ENCODE measurements at regions not wholly inside any gene's neighbourhood (a gene's known extent, or its start where the extent isn't known, plus 50 kb on each side); places are given as distances from the start of the nearest gene placed in this dataset.

- Histone ChIP-seq H3K4me3 (ENCODE audit: low read length in 2 of 2) (no peak overlapping the region), H3K36me3 (ENCODE audit: insufficient read depth, low read length) (no peaks in the 10 kb centered on the region), H3K4me1 (ENCODE audit: insufficient read depth, low read length) (no peaks in the 10 kb centered on the region), H3K27ac (ENCODE audit: low read depth, low read length) (no peak overlapping the region), H3K27me3 (ENCODE audit: insufficient read depth, low read length) (no peaks in the 10 kb centered on the region), H3K9me3 (ENCODE audit: control insufficient read depth in 1 of 2, low read length in 2 of 2) (no peaks in the 10 kb centered on the region)
- intact Hi-C loops (cut with micrococcal nuclease) = no loop called here
- Mint-ChIP-seq H3K36me3 (no peaks in the 10 kb centered on the region), H3K4me3 (no peak overlapping the region), H3K27me3 (peaks cover 0 to 3% of the 10 kb centered on the region in 2 donors), H3K27ac (no peak overlapping the region), H3K4me1 (peaks cover 0 to 1% (median 0%) of the 10 kb centered on the region in 4 donors), H3K9me3 (no peaks in the 10 kb centered on the region)
- ChIA-PET POLR2A (ENCODE audit: partially characterized antibody) (no interaction called here), CTCF (ENCODE audit: partially characterized antibody) (no interaction called here)
- no peak for DNase-seq
These were observed 125.5 kb upstream of the DCLK2 start for GRCh38 chr4:149952716-149953115.

GRCh38 chr4:149955780-149956390 lies 122.4 kb upstream of the DCLK2 start:
- Mint-ChIP-seq H3K36me3 (no peaks in the 10 kb centered on the region), H3K9me3 (peaks cover 0 to 3% (median 0%) of the 10 kb centered on the region in 8 donors), H3K27me3 (peaks cover 0 to 3% of the 10 kb centered on the region in 2 donors), H3K4me1 (peaks cover 0 to 1% (median 0%) of the 10 kb centered on the region in 4 donors), H3K27ac (no peak overlapping the region), H3K4me3 (no peak overlapping the region)
- no peak for DNase-seq
- CTCF ChIA-PET (ENCODE audit: partially characterized antibody) = no interaction called here
- Histone ChIP-seq H3K4me3 (ENCODE audit: low read length in 2 of 2) (no peak overlapping the region), H3K27me3 (ENCODE audit: insufficient read depth, low read length) (no peaks in the 10 kb centered on the region), H3K4me1 (ENCODE audit: insufficient read depth, low read length) (no peaks in the 10 kb centered on the region), H3K27ac (ENCODE audit: low read depth, low read length) (no peak overlapping the region), H3K36me3 (ENCODE audit: insufficient read depth, low read length) (no peaks in the 10 kb centered on the region), H3K9me3 (ENCODE audit: control insufficient read depth in 1 of 2, low read length in 2 of 2) (no peaks in the 10 kb centered on the region)
- intact Hi-C loops (cut with micrococcal nuclease) = no loop called here
- POLR2A ChIA-PET (ENCODE audit: partially characterized antibody) = no interaction called here

GRCh38 chr4:149956678-149957077 lies 121.6 kb upstream of the DCLK2 start:
- POLR2A ChIA-PET (ENCODE audit: partially characterized antibody) = no interaction called here

GRCh38 chr4:149961876-149962597 lies 116.2 kb upstream of the DCLK2 start:
- no peak for DNase-seq
- Histone ChIP-seq H3K27me3 (ENCODE audit: insufficient read depth, low read length) (no peaks in the 10 kb centered on the region), H3K4me1 (ENCODE audit: insufficient read depth, low read length) (no peaks in the 10 kb centered on the region), H3K9me3 (ENCODE audit: control insufficient read depth in 1 of 2, low read length in 2 of 2) (no peaks in the 10 kb centered on the region), H3K4me3 (ENCODE audit: low read length in 2 of 2) (no peak overlapping the region), H3K36me3 (ENCODE audit: insufficient read depth, low read length) (no peaks in the 10 kb centered on the region), H3K27ac (ENCODE audit: low read depth, low read length) (no peak overlapping the region)
- POLR2A ChIA-PET (ENCODE audit: partially characterized antibody) = no interaction called here
- H3K4me3 Mint-ChIP-seq = no peak overlapping the region
- intact Hi-C loops (cut with micrococcal nuclease) = no loop called here
- H3K27me3 Mint-ChIP-seq = peaks cover 5 to 7% of the 10 kb centered on the region in 2 donors
- peaks cover 0 to 3% (median 0%) of the 10 kb centered on the region in 8 donors for H3K9me3 Mint-ChIP-seq
- H3K27ac Mint-ChIP-seq = no peak overlapping the region
- H3K4me1 Mint-ChIP-seq = no peaks in the 10 kb centered on the region
- CTCF ChIA-PET (ENCODE audit: partially characterized antibody) = no interaction called here
- no peaks in the 10 kb centered on the region for H3K36me3 Mint-ChIP-seq

More at GRCh38 chr4:149956678-149957077, 121.6 kb upstream of the DCLK2 start:
- peaks cover 0 to 3% (median 0%) of the 10 kb centered on the region in 8 donors for H3K9me3 Mint-ChIP-seq
- CTCF ChIA-PET (ENCODE audit: partially characterized antibody) = no interaction called here
- H3K36me3 ChIP-seq (ENCODE audit: insufficient read depth, low read length) = no peaks in the 10 kb centered on the region
- H3K27ac Mint-ChIP-seq = no peak overlapping the region
- intact Hi-C loops (cut with micrococcal nuclease) = no loop called here
- no peaks in the 10 kb centered on the region for H3K27me3 ChIP-seq (ENCODE audit: insufficient read depth, low read length)
- H3K4me1 Mint-ChIP-seq = no peaks in the 10 kb centered on the region
- H3K4me1 ChIP-seq (ENCODE audit: insufficient read depth, low read length) = no peaks in the 10 kb centered on the region
- no peak overlapping the region for H3K27ac ChIP-seq (ENCODE audit: low read depth, low read length)
- DNase-seq = no peak
- H3K27me3 Mint-ChIP-seq = peaks cover 0 to 3% of the 10 kb centered on the region in 2 donors
- H3K36me3 Mint-ChIP-seq = no peaks in the 10 kb centered on the region
- H3K4me3 Mint-ChIP-seq = no peak overlapping the region
- H3K4me3 ChIP-seq (ENCODE audit: low read length in 2 of 2) = no peak overlapping the region
- no peaks in the 10 kb centered on the region for H3K9me3 ChIP-seq (ENCODE audit: control insufficient read depth in 1 of 2, low read length in 2 of 2)

- H3K4me1 ChIP-seq (ENCODE audit: insufficient read depth, low read length) = no peaks in the 10 kb centered on the region
- H3K27ac ChIP-seq (ENCODE audit: low read depth, low read length) = no peak overlapping the region
- peaks cover 7 to 9% of the 10 kb centered on the region in 2 donors for H3K27me3 Mint-ChIP-seq
- H3K4me3 Mint-ChIP-seq = no peak overlapping the region
- no peak overlapping the region for H3K4me3 ChIP-seq (ENCODE audit: low read length in 2 of 2)
- H3K9me3 ChIP-seq (ENCODE audit: control insufficient read depth in 1 of 2, low read length in 2 of 2) = no peaks in the 10 kb centered on the region
- DNase-seq = no peak
- H3K9me3 Mint-ChIP-seq = no peaks in the 10 kb centered on the region
- H3K36me3 ChIP-seq (ENCODE audit: insufficient read depth, low read length) = no peaks in the 10 kb centered on the region
- no peaks in the 10 kb centered on the region for H3K4me1 Mint-ChIP-seq
- POLR2A ChIA-PET (ENCODE audit: partially characterized antibody) = no interaction called here
- intact Hi-C loops (cut with micrococcal nuclease) = no loop called here
- H3K27ac Mint-ChIP-seq = no peak overlapping the region
- CTCF ChIA-PET (ENCODE audit: partially characterized antibody) = no interaction called here
- no peaks in the 10 kb centered on the region for H3K27me3 ChIP-seq (ENCODE audit: insufficient read depth, low read length)
- no peaks in the 10 kb centered on the region for H3K36me3 Mint-ChIP-seq
These were observed 114.0 kb upstream of the DCLK2 start for GRCh38 chr4:149964001-149964796.

GRCh38 chr4:149965206-149965605 lies 113.0 kb upstream of the DCLK2 start:
- H3K36me3 ChIP-seq (ENCODE audit: insufficient read depth, low read length) = no peaks in the 10 kb centered on the region
- H3K4me1 ChIP-seq (ENCODE audit: insufficient read depth, low read length) = no peaks in the 10 kb centered on the region
- H3K27me3 Mint-ChIP-seq = peaks cover 7 to 9% of the 10 kb centered on the region in 2 donors
- H3K27ac ChIP-seq (ENCODE audit: low read depth, low read length) = no peak overlapping the region
- intact Hi-C loops (cut with micrococcal nuclease) = no loop called here
- H3K4me3 Mint-ChIP-seq = no peak overlapping the region
- no peaks in the 10 kb centered on the region for H3K36me3 Mint-ChIP-seq
- ChIA-PET CTCF (ENCODE audit: partially characterized antibody) (interaction anchor here (0.8 kb wide), 1 partner anchor 16 kb away, joined by 4 read pairs; no protein-coding TSS in a partner anchor), POLR2A (ENCODE audit: partially characterized antibody) (no interaction called here)
- DNase-seq = no peak
- no peaks in the 10 kb centered on the region for H3K9me3 Mint-ChIP-seq
- no peaks in the 10 kb centered on the region for H3K4me1 Mint-ChIP-seq
- no peak overlapping the region for H3K27ac Mint-ChIP-seq
- H3K4me3 ChIP-seq (ENCODE audit: low read length in 2 of 2) = no peak overlapping the region
- no peaks in the 10 kb centered on the region for H3K27me3 ChIP-seq (ENCODE audit: insufficient read depth, low read length)
- H3K9me3 ChIP-seq (ENCODE audit: control insufficient read depth in 1 of 2, low read length in 2 of 2) = no peaks in the 10 kb centered on the region

- POLR2A ChIA-PET (ENCODE audit: partially characterized antibody) = no interaction called here
- Histone ChIP-seq H3K27me3 (ENCODE audit: insufficient read depth, low read length) (no peaks in the 10 kb centered on the region), H3K27ac (ENCODE audit: low read depth, low read length) (no peak overlapping the region), H3K4me1 (ENCODE audit: insufficient read depth, low read length) (no peaks in the 10 kb centered on the region), H3K36me3 (ENCODE audit: insufficient read depth, low read length) (no peaks in the 10 kb centered on the region), H3K4me3 (ENCODE audit: low read length in 2 of 2) (no peak overlapping the region), H3K9me3 (ENCODE audit: control insufficient read depth in 1 of 2, low read length in 2 of 2) (no peaks in the 10 kb centered on the region)
- Mint-ChIP-seq H3K27ac (no peak overlapping the region), H3K4me1 (no peaks in the 10 kb centered on the region), H3K9me3 (no peaks in the 10 kb centered on the region), H3K36me3 (no peaks in the 10 kb centered on the region), H3K27me3 (peaks cover 3 to 9% of the 10 kb centered on the region in 2 donors), H3K4me3 (no peak overlapping the region)
- DNase-seq = no peak
- intact Hi-C loops (cut with micrococcal nuclease) = no loop called here
- CTCF ChIA-PET (ENCODE audit: partially characterized antibody) = no interaction called here
These were observed 105.8 kb upstream of the DCLK2 start for GRCh38 chr4:149972407-149972806.

All from CD4-positive, alpha-beta memory T cell (primary cell).